ENCODE measurements at regions not wholly inside any gene's neighbourhood (a gene's known extent, or its start where the extent isn't known, plus 50 kb on each side); places are given as distances from the start of the nearest gene placed in this dataset.

GRCh38 chr9:105114318-105114717 lies 130.1 kb upstream of the SLC44A1 start:
- TF ChIP-seq CTCF (IDR thresholded peaks at IDR 0.05 in 8 of 11, conservative IDR thresholded peaks at IDR 0.05 in 3 of 11) (no peak), POLR2A (IDR thresholded peaks at IDR 0.05) (no peak)
